AG04450 (cell line): ENCODE measurements at regions not wholly inside any gene's neighbourhood (a gene's known extent, or its start where the extent isn't known, plus 50 kb on each side); places are given as distances from the start of the nearest gene placed in this dataset.
"Not testable (repeated sequence)": the region's sequence is repeated elsewhere in the genome, so short reads cannot be mapped to it uniquely, and the experiment has no call there.

Experiments
- CTCF ChIA-PET: fragments of 300-600, 350-600 bp; formaldehyde crosslinking; extraction: SDS; loops from one replicate; lab custom pipeline; 2022; ENCODE audit warnings: antibody characterized with exemption, inconsistent platforms; lab: Charles Lee
- POLR2A ChIA-PET: fragments of 350-600 bp; formaldehyde crosslinking; extraction: SDS; loops from one replicate; lab custom pipeline; 2021; ENCODE audit warnings: antibody characterized with exemption, inconsistent platforms; lab: Yijun Ruan, JAX
- DNase-seq: peaks from one replicate; pipeline ENCODE4 v3.0.0-alpha.2; 2011; ENCODE audit warnings: low read depth, low spot score
- H3K27ac ChIP-seq: one replicate; pipeline ENCODE4 v1.5.1; 2012; ENCODE audit warnings: low read depth, low read length, control low read depth
- H3K27me3 ChIP-seq: one replicate; pipeline ENCODE4 v1.6.0; 2012; ENCODE audit warnings: low read length; ENCODE audit not compliant: control insufficient read depth, insufficient read depth
- H3K4me3 ChIP-seq: 2 replicates; pipeline ENCODE4 v1.5.1; 2011; ENCODE audit warnings: mild to moderate bottlenecking, low read depth, low read length, control low read depth
- H3K9me3 ChIP-seq: 2 replicates; pipeline ENCODE4 v1.5.1; 2012; ENCODE audit warnings: low read length; ENCODE audit not compliant: control insufficient read depth, insufficient read depth
- CTCF ChIP-seq: IDR thresholded peaks from 2 replicates; pipeline ENCODE4 v1.5.1; 2011; ENCODE audit warnings: low read depth, low read length, control low read depth, inconsistent platforms

GRCh38 chr6:167479901-167480648 lies 155.2 kb downstream of the TTLL2 start:
- TF ChIP-seq CTCF = no peak
- CTCF ChIA-PET = no interaction called here
- Histone ChIP-seq H3K9me3 (peaks cover 66% of the 10 kb centered on the region), H3K27me3 (no peaks in the 10 kb centered on the region), H3K27ac (no peak overlapping the region), H3K4me3 (no peak overlapping the region)
- DNase-seq = no peak
- POLR2A ChIA-PET = no interaction called here

- ChIA-PET CTCF (no interaction called here), POLR2A (no interaction called here)
- no peak for DNase-seq
- no peak for TF ChIP-seq CTCF
- Histone ChIP-seq H3K27ac (no peak overlapping the region), H3K27me3 (no peaks in the 10 kb centered on the region), H3K9me3 (peaks cover 64% of the 10 kb centered on the region), H3K4me3 (no peak overlapping the region)
Measured at GRCh38 chr6:167481307-167481926, 156.5 kb downstream of the TTLL2 start.

- H3K27ac ChIP-seq, DNase-seq, H3K4me3 ChIP-seq, H3K27me3 ChIP-seq, CTCF ChIA-PET, POLR2A ChIA-PET: not testable (repeated sequence)
- peaks cover 66% of the 10 kb centered on the region for H3K9me3 ChIP-seq
Measured at GRCh38 chr6:167482801-167483200, 157.9 kb downstream of the TTLL2 start.

- DNase-seq = no peak
- no peak overlapping the region for H3K27ac ChIP-seq
- ChIA-PET POLR2A (no interaction called here), CTCF (no interaction called here)
- no peak for TF ChIP-seq CTCF
- H3K4me3 ChIP-seq = no peak overlapping the region
- peaks cover 69% of the 10 kb centered on the region for H3K9me3 ChIP-seq
- H3K27me3 ChIP-seq = no peaks in the 10 kb centered on the region
Measured at GRCh38 chr6:167485186-167485978, 160.5 kb downstream of the TTLL2 start.

GRCh38 chr6:167487749-167488664 lies 163.1 kb downstream of the TTLL2 start:
- peaks cover 69% of the 10 kb centered on the region for H3K9me3 ChIP-seq
- CTCF ChIA-PET = no interaction called here
- TF ChIP-seq CTCF = no peak
- no peak for DNase-seq
- no peaks in the 10 kb centered on the region for H3K27me3 ChIP-seq
- peak overlapping the region; percentile 21 for H3K27ac ChIP-seq
- no peak overlapping the region for H3K4me3 ChIP-seq
- POLR2A ChIA-PET = no interaction called here
